HepG2 (cell line): ENCODE measurements at regions not wholly inside any gene's neighbourhood (a gene's known extent, or its start where the extent isn't known, plus 50 kb on each side); places are given as distances from the start of the nearest gene placed in this dataset.

Experiments
- ATF2 ChIP-seq: sonication (generic); formaldehyde crosslinking; IDR thresholded peaks from 2 replicates; pipeline ENCODE4 v1.4.0; 2020; ENCODE audit warnings: missing genetic modification reagents
- CBX2 ChIP-seq, 2 experiments: fragments of 200-600 bp in 1 of 2; sonication (generic); formaldehyde crosslinking in 1 of 2; IDR thresholded peaks; 2 replicates each; pipeline versions ENCODE4 v1.7.0 to v1.8.1; 2018 to 2022; ENCODE audit warnings: low read depth in 2 of 2, low read length in 1 of 2, mild to moderate bottlenecking in 1 of 2, missing genetic modification reagents in 1 of 2
- HNF4A ChIP-seq: sonication (generic); formaldehyde crosslinking; IDR thresholded peaks from 2 replicates; pipeline ENCODE4 v1.4.0; 2020; ENCODE audit warnings: missing genetic modification reagents
- MXD4 ChIP-seq: IDR thresholded peaks from 2 replicates; pipeline ENCODE4 v1.6.1; 2016; ENCODE audit warnings: mild to moderate bottlenecking, missing biosample characterization, missing genetic modification reagents
- NFIB ChIP-seq: sonication (generic); formaldehyde crosslinking; IDR thresholded peaks from 2 replicates; pipeline ENCODE4 v1.9.0; 2021; ENCODE audit warnings: missing genetic modification reagents, mild to moderate bottlenecking, borderline replicate concordance
- NRL ChIP-seq: sonication (generic); formaldehyde crosslinking; IDR thresholded peaks from 2 replicates; pipeline ENCODE4 v1.5.0; 2020; ENCODE audit warnings: missing genetic modification reagents, mild to moderate bottlenecking, moderate library complexity, borderline replicate concordance
- POLR2AphosphoS2 ChIP-seq: IDR thresholded peaks from 2 replicates; pipeline ENCODE4 v1.6.1; 2011; ENCODE audit warnings: low read depth, low read length, improper control_type of control experiment
- PPARG ChIP-seq: conservative IDR thresholded peaks from 2 replicates; pipeline ENCODE4 v1.6.1; 2016; ENCODE audit warnings: missing biosample characterization, missing genetic modification reagents
- RCOR2 ChIP-seq: IDR thresholded peaks from 2 replicates; pipeline ENCODE4 v1.6.1; 2016; ENCODE audit warnings: missing biosample characterization, missing genetic modification reagents
- TCF7 ChIP-seq: sonication (generic); IDR thresholded peaks from 2 replicates; pipeline ENCODE4 v1.6.1; 2016; ENCODE audit warnings: antibody characterized with exemption, low read depth
- TCF7L2 ChIP-seq: IDR thresholded peaks from 2 replicates; pipeline ENCODE4 v1.6.1; 2011; ENCODE audit warnings: mild to moderate bottlenecking, low read depth, low read length, moderate library complexity
- ZC3H13 ChIP-seq: sonication (generic); formaldehyde crosslinking; IDR thresholded peaks from 2 replicates; pipeline ENCODE4 v1.8.1; 2023; ENCODE audit warnings: mild to moderate bottlenecking, missing genetic modification reagents, moderate library complexity
- ZNF264 ChIP-seq: sonication (generic); formaldehyde crosslinking; IDR thresholded peaks from 2 replicates; pipeline ENCODE4 v1.4.0; 2020; ENCODE audit warnings: missing genetic modification reagents
- ZNF367 ChIP-seq: sonication (generic); formaldehyde crosslinking; IDR thresholded peaks from 2 replicates; pipeline ENCODE4 v1.4.0; 2020; ENCODE audit warnings: missing genetic modification reagents, borderline replicate concordance
- ZNF547 ChIP-seq: sonication (generic); formaldehyde crosslinking; IDR thresholded peaks from 2 replicates; pipeline ENCODE4 v1.5.1; 2020; ENCODE audit warnings: mild to moderate bottlenecking, missing genetic modification reagents
- ZNF564 ChIP-seq: sonication (generic); formaldehyde crosslinking; IDR thresholded peaks from 2 replicates; pipeline ENCODE4 v1.8.1; 2023; ENCODE audit warnings: mild to moderate bottlenecking, missing genetic modification reagents
- ZNF639 ChIP-seq: conservative IDR thresholded peaks from 2 replicates; pipeline ENCODE4 v1.6.1; 2018; ENCODE audit warnings: missing genetic modification reagents
- ZNF646 ChIP-seq: sonication (generic); formaldehyde crosslinking; IDR thresholded peaks from 2 replicates; pipeline ENCODE4 v1.9.0; 2021; ENCODE audit warnings: mild to moderate bottlenecking, missing genetic modification reagents
- TF ChIP-seq, protein P1 (sequence below): IDR thresholded peaks from 2 replicates; pipeline ENCODE4 v1.6.1; 2016; ENCODE audit warnings: mild to moderate bottlenecking

- TF ChIP-seq MXD4 (no peak), HNF4A (CRISPR knock-in tag) (peak; percentile 70), CBX2 (IDR thresholded peaks at IDR 0.05; ENCODE audit: low read depth, low read length) (no peak), CBX2 (CRISPR knock-in tag; IDR thresholded peaks at IDR 0.05; ENCODE audit: low read depth) (no peak), ZNF547 (no peak), ZC3H13 (no peak), ZNF639 (CRISPR knock-in tag) (no peak), ZNF564 (CRISPR knock-in tag) (no peak), PPARG (CRISPR knock-in tag) (no peak), NRL (CRISPR knock-in tag) (no peak), ZNF367 (CRISPR knock-in tag) (no peak), ZNF264 (CRISPR knock-in tag) (no peak), ATF2 (no peak), TCF7 (peak; percentile 19; the same call in 1 of the 2 replicates), RCOR2 (no peak), NFIB (CRISPR knock-in tag) (no peak), TCF7L2 (peak; percentile 47; the same call in 1 of the 2 replicates), POLR2AphosphoS2 (no peak), ZNF646 (no peak)
- TF ChIP-seq, protein P1, sequence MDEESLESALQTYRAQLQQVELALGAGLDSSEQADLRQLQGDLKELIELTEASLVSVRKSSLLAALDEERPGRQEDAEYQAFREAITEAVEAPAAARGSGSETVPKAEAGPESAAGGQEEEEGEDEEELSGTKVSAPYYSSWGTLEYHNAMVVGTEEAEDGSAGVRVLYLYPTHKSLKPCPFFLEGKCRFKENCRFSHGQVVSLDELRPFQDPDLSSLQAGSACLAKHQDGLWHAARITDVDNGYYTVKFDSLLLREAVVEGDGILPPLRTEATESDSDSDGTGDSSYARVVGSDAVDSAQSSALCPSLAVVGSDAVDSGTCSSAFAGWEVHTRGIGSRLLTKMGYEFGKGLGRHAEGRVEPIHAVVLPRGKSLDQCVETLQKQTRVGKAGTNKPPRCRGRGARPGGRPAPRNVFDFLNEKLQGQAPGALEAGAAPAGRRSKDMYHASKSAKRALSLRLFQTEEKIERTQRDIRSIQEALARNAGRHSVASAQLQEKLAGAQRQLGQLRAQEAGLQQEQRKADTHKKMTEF (CRISPR knock-in tag) = no peak
Observed at GRCh38 chr2:83282043-83282795, 1176.9 kb downstream of the SUCLG1 start (continued).
